Psoas muscle (tissue), 7 donors: ENCODE measurements at regions not wholly inside any gene's neighbourhood (a gene's known extent, or its start where the extent isn't known, plus 50 kb on each side); places are given as distances from the start of the nearest gene placed in this dataset.

Experiments used
- ATAC-seq, 4 donors: fragments of 200-7000 bp; cut with Tn5 transposase; one replicate each; pipeline ENCODE4 v1.9.1; 2020; ENCODE audit warnings: moderate library complexity in 3 of 4, mild to moderate bottlenecking in 2 of 4
- DNase-seq, 2 donors: peaks; one replicate each; pipeline ENCODE4 v3.0.0-alpha.2; 2020
- H3K27ac ChIP-seq: fragments of 200-600 bp; one replicate; pipeline ENCODE4 v1.8.0; 2022
- H3K27me3 ChIP-seq, 3 donors: fragments of 200-600 bp in 1 of 3; one replicate each; pipeline versions ENCODE4 v1.6.1 to v1.8.0; 2013 to 2022; ENCODE audit warnings: low read length in 2 of 3, mild to moderate bottlenecking in 2 of 3, moderate library complexity in 1 of 3; ENCODE audit not compliant: insufficient read depth in 3 of 3
- H3K36me3 ChIP-seq, 2 donors: fragments of 200-600 bp in 1 of 2; one replicate each; pipeline versions ENCODE4 v1.6.1 to v1.8.0; 2013 to 2022; ENCODE audit warnings: low read depth in 1 of 2, mild to moderate bottlenecking in 1 of 2, moderate library complexity in 1 of 2; ENCODE audit not compliant: insufficient read depth in 1 of 2
- H3K4me1 ChIP-seq: fragments of 200-600 bp; one replicate; pipeline ENCODE4 v1.8.0; 2022
- H3K4me3 ChIP-seq: fragments of 200-600 bp; one replicate; pipeline ENCODE4 v1.8.0; 2022; ENCODE audit warnings: mild to moderate bottlenecking
- H3K9me3 ChIP-seq: fragments of 200-600 bp; one replicate; pipeline ENCODE4 v1.8.0; 2022
- WGBS, 3 donors: extraction: QIAGEN DNeasy Blood & Tissue Kit; methylation state at CpG; one replicate each; pipeline versions ENCODE4 v1.1.6 to v1.1.7; 2013; 5-methylcytosine and 5-hydroxymethylcytosine counted together
- intact Hi-C, 2 donors: fragments of 100-400 bp; cut with DNase I; formaldehyde crosslinking; loops; one replicate each; pipeline versions ENCODE4 v1.11.0 to v1.14.2; 2022
- TF ChIP-seq, protein P1 (sequence below): fragments of 200-600 bp; IDR thresholded peaks from one replicate; pipeline ENCODE4 v1.8.0; 2022; ENCODE audit warnings: antibody characterized with exemption
- donor health status: healthy with polysubstance abuse.
- donor health status: DM: no; HTN: no; CAD: no; lungs with moderate emphysema.
- donor health status: Bipolar disorder and iron deficiency.
- donor health status: healthy.
- donor health status: DM: yes; HTN: yes; CAD: no.
- donor health status: DM: no; HTN: no; CAD: no.
- donor health status: DM: yes; HTN: yes; CAD: no.

- 84 to 95% (median 89%) methylated on average over 2 of the region's 2 CpGs for WGBS, 3 donors
- Histone ChIP-seq H3K27me3 (no peaks in the 10 kb centered on the region), H3K36me3 (no peaks in the 10 kb centered on the region), H3K9me3 (peaks cover 7% of the 10 kb centered on the region), H3K4me1 (no peaks in the 10 kb centered on the region), H3K4me3 (no peak overlapping the region), H3K27ac (no peak overlapping the region)
- ATAC-seq = no peak
- TF ChIP-seq, protein P1, sequence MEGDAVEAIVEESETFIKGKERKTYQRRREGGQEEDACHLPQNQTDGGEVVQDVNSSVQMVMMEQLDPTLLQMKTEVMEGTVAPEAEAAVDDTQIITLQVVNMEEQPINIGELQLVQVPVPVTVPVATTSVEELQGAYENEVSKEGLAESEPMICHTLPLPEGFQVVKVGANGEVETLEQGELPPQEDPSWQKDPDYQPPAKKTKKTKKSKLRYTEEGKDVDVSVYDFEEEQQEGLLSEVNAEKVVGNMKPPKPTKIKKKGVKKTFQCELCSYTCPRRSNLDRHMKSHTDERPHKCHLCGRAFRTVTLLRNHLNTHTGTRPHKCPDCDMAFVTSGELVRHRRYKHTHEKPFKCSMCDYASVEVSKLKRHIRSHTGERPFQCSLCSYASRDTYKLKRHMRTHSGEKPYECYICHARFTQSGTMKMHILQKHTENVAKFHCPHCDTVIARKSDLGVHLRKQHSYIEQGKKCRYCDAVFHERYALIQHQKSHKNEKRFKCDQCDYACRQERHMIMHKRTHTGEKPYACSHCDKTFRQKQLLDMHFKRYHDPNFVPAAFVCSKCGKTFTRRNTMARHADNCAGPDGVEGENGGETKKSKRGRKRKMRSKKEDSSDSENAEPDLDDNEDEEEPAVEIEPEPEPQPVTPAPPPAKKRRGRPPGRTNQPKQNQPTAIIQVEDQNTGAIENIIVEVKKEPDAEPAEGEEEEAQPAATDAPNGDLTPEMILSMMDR = no peak
- no peak for DNase-seq
- intact Hi-C loops = no loop called here
Measured at GRCh38 chr3:139751789-139752188, 74.0 kb upstream of the NMNAT3 start.

GRCh38 chr3:139746481-139746880, 68.7 kb upstream of the NMNAT3 start:
- no peak for ATAC-seq

GRCh38 chr3:139745831-139746230, 68.1 kb upstream of the NMNAT3 start:
- H3K27ac ChIP-seq = no peak overlapping the region
- no peaks in the 10 kb centered on the region for H3K36me3 ChIP-seq
- no peaks in the 10 kb centered on the region for H3K27me3 ChIP-seq
- ATAC-seq (peak in 1 of 4 donors; percentile 58), DNase-seq (no peak)
- intact Hi-C loops = no loop called here
- peaks cover 7% of the 10 kb centered on the region for H3K9me3 ChIP-seq
- no peak overlapping the region for H3K4me3 ChIP-seq
- no peaks in the 10 kb centered on the region for H3K4me1 ChIP-seq
- TF ChIP-seq, protein P1 = no peak
- WGBS, 3 donors = 59 to 78% (median 71%) methylated on average over 4 of the region's 4 CpGs

More at GRCh38 chr3:139746481-139746880, 68.7 kb upstream of the NMNAT3 start:
- Histone ChIP-seq H3K36me3 (no peaks in the 10 kb centered on the region), H3K4me3 (no peak overlapping the region), H3K27me3 (no peaks in the 10 kb centered on the region), H3K27ac (no peak overlapping the region), H3K4me1 (no peaks in the 10 kb centered on the region), H3K9me3 (peaks cover 7% of the 10 kb centered on the region)
- intact Hi-C loops = no loop called here
- no peak for DNase-seq
- TF ChIP-seq, protein P1 = no peak

- DNase-seq (no peak), ATAC-seq (no peak)
- H3K27ac ChIP-seq = no peak overlapping the region
- TF ChIP-seq, protein P1 = no peak
- H3K4me3 ChIP-seq = no peak overlapping the region
- H3K36me3 ChIP-seq = no peaks in the 10 kb centered on the region
- H3K4me1 ChIP-seq = no peaks in the 10 kb centered on the region
- H3K9me3 ChIP-seq = no peaks in the 10 kb centered on the region
- 92 to 94% (median 94%) methylated on average over 3 of the region's 3 CpGs for WGBS, 3 donors
- intact Hi-C loops = no loop called here
- H3K27me3 ChIP-seq = no peaks in the 10 kb centered on the region
Measured at GRCh38 chr3:139738697-139739096, 60.9 kb upstream of the NMNAT3 start.

DNA sequence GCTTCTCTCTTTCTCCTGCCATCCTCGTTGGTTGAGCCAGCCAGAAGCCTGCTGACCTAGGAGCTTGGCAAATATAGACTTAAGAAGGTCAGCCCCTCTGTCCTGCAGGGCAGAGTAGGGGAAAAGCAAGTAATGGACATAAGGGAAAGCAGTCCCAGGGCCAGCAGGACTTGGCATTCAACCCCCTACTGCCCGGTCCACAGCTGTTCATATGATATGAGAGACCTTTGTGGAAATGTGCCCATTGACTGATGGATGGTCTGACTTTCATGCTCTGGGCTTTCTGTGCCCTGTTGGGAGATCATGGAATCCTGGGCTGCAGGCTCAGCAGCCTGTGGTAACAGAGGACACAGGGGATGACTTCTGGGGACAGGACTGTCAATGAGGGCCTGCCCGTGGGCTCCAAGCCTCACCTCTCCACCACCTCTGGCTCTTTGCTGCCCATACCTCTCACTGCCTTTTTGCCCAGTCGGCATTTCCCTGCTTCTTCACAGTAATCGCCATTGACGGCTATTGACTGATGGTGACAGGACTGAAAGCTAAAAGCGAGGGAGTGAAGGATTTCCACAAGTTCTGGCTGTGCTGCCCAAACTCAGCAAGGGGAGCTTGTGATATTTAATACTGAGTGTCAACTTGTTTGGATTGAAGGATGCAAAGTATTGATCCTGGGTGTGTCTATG, 60.0 kb upstream of the NMNAT3 start:
- ATAC-seq = peak; percentile 57 to 83 (median 76)
- no peaks in the 10 kb centered on the region for H3K4me1 ChIP-seq
- no peak overlapping the region for H3K4me3 ChIP-seq
- no peaks in the 10 kb centered on the region for H3K27me3 ChIP-seq
- H3K36me3 ChIP-seq = no peaks in the 10 kb centered on the region
- WGBS, 3 donors = 48 to 56% (median 48%) methylated on average over 7 of the region's 7 CpGs
- TF ChIP-seq, protein P1 = no peak
- no peaks in the 10 kb centered on the region for H3K9me3 ChIP-seq
- H3K27ac ChIP-seq = no peak overlapping the region
- no peak for DNase-seq
- intact Hi-C loops = no loop called here
